Mesothelial cell of epicardium (in vitro differentiated cells): ENCODE measurements at regions not wholly inside any gene's neighbourhood (a gene's known extent, or its start where the extent isn't known, plus 50 kb on each side); places are given as distances from the start of the nearest gene placed in this dataset.

Source experiments
- DNase-seq, 2 experiments: peaks; one replicate each; pipeline ENCODE4 v3.0.0; 2021; ENCODE audit warnings: low spot score in 2 of 2; ENCODE audit not compliant: unreplicated experiment in 2 of 2
- H3K27ac Mint-ChIP-seq: 2 replicates; pipeline ENCODE4 v1.8.0; 2021; ENCODE audit warnings: mixed read lengths
- H3K27me3 Mint-ChIP-seq: 2 replicates; pipeline ENCODE4 v1.8.0; 2021; ENCODE audit warnings: low read depth, mixed read lengths
- H3K36me3 Mint-ChIP-seq: 2 replicates; pipeline ENCODE4 v1.8.0; 2021; ENCODE audit warnings: mixed read lengths
- H3K4me1 Mint-ChIP-seq: 2 replicates; pipeline ENCODE4 v1.8.0; 2021; ENCODE audit warnings: mixed read lengths
- H3K4me3 Mint-ChIP-seq: 2 replicates; pipeline ENCODE4 v1.8.0; 2021; ENCODE audit warnings: mild to moderate bottlenecking, moderate library complexity, mixed read lengths
- H3K9me3 Mint-ChIP-seq: 2 replicates; pipeline ENCODE4 v1.8.0; 2021; ENCODE audit warnings: mixed read lengths
- CTCF ChIP-seq: fragments of 200-600 bp; sonication (generic); IDR thresholded peaks from one replicate; pipeline ENCODE4 v1.5.0; 2021; ENCODE audit warnings: antibody characterized with exemption; ENCODE audit not compliant: unreplicated experiment

DNA sequence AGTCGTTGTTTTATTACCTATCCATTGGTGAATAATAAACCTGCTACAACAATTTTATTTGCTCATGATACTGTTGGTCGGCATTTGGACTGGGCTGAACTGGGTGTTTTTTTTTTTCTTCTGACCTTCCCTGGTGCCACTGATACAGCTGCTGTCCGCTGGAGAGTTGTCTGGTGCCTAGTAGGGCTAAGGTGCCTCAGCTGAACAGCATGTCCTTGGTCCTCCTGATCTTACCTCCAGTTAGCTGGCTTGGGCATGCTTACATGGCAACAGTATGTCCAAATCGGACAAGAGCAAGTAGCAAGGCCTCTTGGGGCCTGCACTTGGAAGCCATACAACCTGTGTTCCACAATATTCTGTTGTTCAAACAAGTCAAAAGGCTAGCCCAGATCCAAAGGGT is 563.4 kb downstream of the BMP2 start:
- no peak for DNase-seq
- TF ChIP-seq CTCF = no peak
- H3K4me1 Mint-ChIP-seq = no peaks in the 10 kb centered on the region
- H3K27me3 Mint-ChIP-seq = peaks cover 5% of the 10 kb centered on the region
- no peaks in the 10 kb centered on the region for H3K36me3 Mint-ChIP-seq
- H3K9me3 Mint-ChIP-seq = peaks cover 18% of the 10 kb centered on the region
- H3K27ac Mint-ChIP-seq = no peak overlapping the region
- H3K4me3 Mint-ChIP-seq = no peak overlapping the region

GRCh38 chr20:7332169-7332568 is 564.7 kb downstream of the BMP2 start:
- H3K27ac Mint-ChIP-seq = no peak overlapping the region
- TF ChIP-seq CTCF = no peak
- H3K4me1 Mint-ChIP-seq = no peaks in the 10 kb centered on the region
- no peak overlapping the region for H3K4me3 Mint-ChIP-seq
- peaks cover 5% of the 10 kb centered on the region for H3K27me3 Mint-ChIP-seq
- H3K36me3 Mint-ChIP-seq = no peaks in the 10 kb centered on the region
- H3K9me3 Mint-ChIP-seq = peaks cover 7% of the 10 kb centered on the region
- DNase-seq = no peak

DNA sequence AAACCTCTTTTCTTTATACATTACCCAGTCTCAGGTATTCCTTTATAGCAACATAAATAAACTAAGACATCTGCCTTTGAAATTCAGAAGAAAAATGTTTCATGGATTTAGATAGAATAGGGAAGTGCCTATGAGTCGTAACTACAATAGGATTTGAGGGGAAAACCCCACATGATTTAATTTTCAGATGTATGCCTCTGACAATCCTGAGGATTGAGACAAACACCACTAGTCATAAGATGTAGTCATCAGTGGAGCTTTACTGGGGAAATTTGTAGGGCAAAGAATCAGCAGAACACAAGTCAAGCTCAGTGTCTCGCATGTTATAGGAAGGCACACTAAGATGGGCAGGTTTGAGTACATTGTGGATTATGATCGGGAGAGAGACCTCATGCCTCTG is 566.4 kb downstream of the BMP2 start:
- Mint-ChIP-seq H3K36me3 (no peaks in the 10 kb centered on the region), H3K9me3 (peaks cover 7% of the 10 kb centered on the region), H3K27ac (no peak overlapping the region), H3K4me3 (no peak overlapping the region), H3K4me1 (no peaks in the 10 kb centered on the region), H3K27me3 (peaks cover 4% of the 10 kb centered on the region)
- DNase-seq = no peak
- no peak for TF ChIP-seq CTCF

- H3K9me3 Mint-ChIP-seq = peaks cover 4% of the 10 kb centered on the region
- no peak for TF ChIP-seq CTCF
- no peak overlapping the region for H3K4me3 Mint-ChIP-seq
- no peaks in the 10 kb centered on the region for H3K4me1 Mint-ChIP-seq
- no peak for DNase-seq
- no peaks in the 10 kb centered on the region for H3K36me3 Mint-ChIP-seq
- H3K27me3 Mint-ChIP-seq = no peaks in the 10 kb centered on the region
- H3K27ac Mint-ChIP-seq = no peak overlapping the region
These were observed 578.5 kb downstream of the BMP2 start for GRCh38 chr20:7346026-7346425.

- H3K4me1 Mint-ChIP-seq = no peaks in the 10 kb centered on the region
- H3K9me3 Mint-ChIP-seq = peaks cover 4% of the 10 kb centered on the region
- TF ChIP-seq CTCF = no peak
- H3K4me3 Mint-ChIP-seq = no peak overlapping the region
- H3K27me3 Mint-ChIP-seq = no peaks in the 10 kb centered on the region
- no peak for DNase-seq
- H3K36me3 Mint-ChIP-seq = no peaks in the 10 kb centered on the region
- no peak overlapping the region for H3K27ac Mint-ChIP-seq
These were observed 579.1 kb downstream of the BMP2 start for GRCh38 chr20:7346562-7346961.

GRCh38 chr20:7347409-7347808 is 579.9 kb downstream of the BMP2 start:
- TF ChIP-seq CTCF = no peak
- Mint-ChIP-seq H3K4me3 (no peak overlapping the region), H3K27ac (no peak overlapping the region), H3K27me3 (no peaks in the 10 kb centered on the region), H3K4me1 (no peaks in the 10 kb centered on the region), H3K36me3 (no peaks in the 10 kb centered on the region), H3K9me3 (no peaks in the 10 kb centered on the region)
- no peak for DNase-seq
